ENCODE measurements at regions not wholly inside any gene's neighbourhood (a gene's known extent, or its start where the extent isn't known, plus 50 kb on each side); places are given as distances from the start of the nearest gene placed in this dataset.

DNA sequence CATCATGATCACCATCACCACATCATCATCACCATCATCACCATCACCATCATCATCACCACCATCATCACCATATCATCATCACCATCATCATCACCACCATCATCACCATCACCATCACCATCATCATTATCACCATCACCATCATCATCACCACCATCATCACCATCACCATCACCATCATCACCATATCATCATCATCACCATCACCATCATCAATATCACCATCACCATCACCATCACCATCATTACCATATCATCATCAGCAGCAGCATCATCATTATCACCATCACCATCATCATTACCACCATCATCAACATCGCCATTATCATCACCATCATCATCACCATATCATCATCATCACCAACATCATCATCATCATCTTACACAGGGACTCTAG lies 351.1 kb downstream of the MIAT start:
- H3K4me3 ChIP-seq, result no peak overlapping the region
- intact Hi-C loops (cut with DNase I), result no loop called here
- H3K27me3 ChIP-seq, result no peaks in the 10 kb centered on the region
- H3K9me3 ChIP-seq, result no peaks in the 10 kb centered on the region
- no peak for DNase-seq (ENCODE audit: extremely low spot score in 2 of 2)
- TF ChIP-seq POLR2A (IDR thresholded peaks at IDR 0.05), result no peak
- H3K36me3 ChIP-seq, result no peaks in the 10 kb centered on the region
- no peaks in the 10 kb centered on the region for H3K4me1 ChIP-seq
- H3K27ac ChIP-seq, result no peak overlapping the region

DNA sequence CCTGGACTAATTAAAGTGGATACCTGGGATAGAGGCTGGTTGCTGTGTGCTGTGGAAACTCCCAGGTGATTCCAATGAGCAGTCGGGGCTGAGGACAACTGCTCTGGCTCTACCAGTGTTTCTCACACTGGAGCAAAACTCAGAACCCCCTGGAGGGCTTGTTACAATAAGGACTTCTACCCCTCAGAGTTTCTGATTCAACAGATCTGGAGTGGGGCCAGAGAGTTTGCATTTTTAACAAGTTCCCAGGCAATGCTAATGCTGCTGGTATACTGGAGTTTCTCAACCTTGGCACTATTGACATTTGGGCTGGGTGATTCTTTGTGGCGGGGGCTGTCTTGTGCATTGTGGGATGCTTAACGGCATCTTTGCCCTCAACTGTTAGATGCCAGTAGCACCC lies 353.7 kb downstream of the MIAT start:
- Histone ChIP-seq H3K27ac (no peak overlapping the region), H3K4me3 (no peak overlapping the region), H3K9me3 (no peaks in the 10 kb centered on the region), H3K27me3 (no peaks in the 10 kb centered on the region), H3K4me1 (no peaks in the 10 kb centered on the region), H3K36me3 (no peaks in the 10 kb centered on the region)
- no peak for DNase-seq (ENCODE audit: extremely low spot score in 2 of 2)
- TF ChIP-seq POLR2A (IDR thresholded peaks at IDR 0.05) (no peak), POLR2AphosphoS5 (IDR thresholded peaks at IDR 0.05; ENCODE audit: insufficient read depth in 1 of 2, low read depth in 1 of 2) (no peak)
- TF ChIP-seq, protein P1, sequence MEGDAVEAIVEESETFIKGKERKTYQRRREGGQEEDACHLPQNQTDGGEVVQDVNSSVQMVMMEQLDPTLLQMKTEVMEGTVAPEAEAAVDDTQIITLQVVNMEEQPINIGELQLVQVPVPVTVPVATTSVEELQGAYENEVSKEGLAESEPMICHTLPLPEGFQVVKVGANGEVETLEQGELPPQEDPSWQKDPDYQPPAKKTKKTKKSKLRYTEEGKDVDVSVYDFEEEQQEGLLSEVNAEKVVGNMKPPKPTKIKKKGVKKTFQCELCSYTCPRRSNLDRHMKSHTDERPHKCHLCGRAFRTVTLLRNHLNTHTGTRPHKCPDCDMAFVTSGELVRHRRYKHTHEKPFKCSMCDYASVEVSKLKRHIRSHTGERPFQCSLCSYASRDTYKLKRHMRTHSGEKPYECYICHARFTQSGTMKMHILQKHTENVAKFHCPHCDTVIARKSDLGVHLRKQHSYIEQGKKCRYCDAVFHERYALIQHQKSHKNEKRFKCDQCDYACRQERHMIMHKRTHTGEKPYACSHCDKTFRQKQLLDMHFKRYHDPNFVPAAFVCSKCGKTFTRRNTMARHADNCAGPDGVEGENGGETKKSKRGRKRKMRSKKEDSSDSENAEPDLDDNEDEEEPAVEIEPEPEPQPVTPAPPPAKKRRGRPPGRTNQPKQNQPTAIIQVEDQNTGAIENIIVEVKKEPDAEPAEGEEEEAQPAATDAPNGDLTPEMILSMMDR (IDR thresholded peaks at IDR 0.05), result no peak
- intact Hi-C loops (cut with DNase I), result no loop called here

DNA sequence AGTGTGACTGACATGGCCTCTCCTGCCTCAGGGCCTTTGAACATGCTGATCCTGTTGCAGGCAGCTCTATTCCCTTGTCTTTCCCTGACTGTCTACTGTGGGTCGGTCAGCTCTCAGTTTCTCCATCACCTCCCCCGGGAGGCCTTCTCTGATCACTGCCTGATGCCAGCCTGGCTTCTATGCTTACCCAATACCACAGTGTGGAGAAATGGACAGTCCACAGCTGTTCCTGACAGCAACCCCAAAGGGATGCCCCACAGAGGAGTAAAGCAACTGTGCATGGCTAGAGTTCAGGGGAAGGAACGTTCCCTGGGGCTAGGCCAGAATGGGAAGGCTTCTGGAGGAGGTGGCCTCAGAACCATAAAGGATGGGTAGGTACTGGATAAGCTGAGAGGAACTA lies 354.3 kb downstream of the MIAT start:
- no peak overlapping the region for H3K27ac ChIP-seq
- intact Hi-C loops (cut with DNase I), result no loop called here
- H3K27me3 ChIP-seq, result no peaks in the 10 kb centered on the region
- no peaks in the 10 kb centered on the region for H3K36me3 ChIP-seq
- no peaks in the 10 kb centered on the region for H3K4me1 ChIP-seq
- no peak overlapping the region for H3K4me3 ChIP-seq
- no peak for DNase-seq (ENCODE audit: extremely low spot score in 2 of 2)
- H3K9me3 ChIP-seq, result no peaks in the 10 kb centered on the region
- TF ChIP-seq POLR2A (IDR thresholded peaks at IDR 0.05) (no peak), POLR2AphosphoS5 (IDR thresholded peaks at IDR 0.05; ENCODE audit: insufficient read depth in 1 of 2, low read depth in 1 of 2) (no peak)
- TF ChIP-seq, protein P1 (IDR thresholded peaks at IDR 0.05), result no peak

DNA sequence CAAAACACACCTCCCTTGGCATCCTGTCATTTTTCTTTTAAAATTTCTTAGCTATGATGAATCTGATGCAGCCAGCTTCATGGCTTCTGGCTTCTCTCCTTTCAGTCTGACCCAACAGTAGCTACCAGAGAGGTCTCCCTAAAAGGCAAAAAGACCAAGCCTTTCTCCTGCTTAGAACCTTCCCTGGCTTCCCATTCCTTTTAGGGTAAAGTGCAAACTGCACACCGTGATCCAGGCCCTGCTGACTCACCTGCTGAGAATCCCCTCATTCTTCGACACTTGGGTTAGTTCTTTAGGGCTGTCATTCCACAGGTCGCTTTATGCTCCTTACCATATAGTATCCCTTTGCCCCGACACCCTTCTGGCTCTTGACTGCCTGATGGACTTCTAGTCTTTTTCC lies 362.4 kb downstream of the MIAT start:
- DNase-seq (ENCODE audit: extremely low spot score in 2 of 2), result no peak
- Histone ChIP-seq H3K4me1 (no peaks in the 10 kb centered on the region), H3K27ac (no peak overlapping the region), H3K27me3 (no peaks in the 10 kb centered on the region), H3K36me3 (no peaks in the 10 kb centered on the region), H3K9me3 (no peaks in the 10 kb centered on the region), H3K4me3 (no peak overlapping the region)
- TF ChIP-seq, protein P1 (IDR thresholded peaks at IDR 0.05), result no peak
- TF ChIP-seq POLR2A (IDR thresholded peaks at IDR 0.05), result no peak
- intact Hi-C loops (cut with DNase I), result no loop called here

DNA sequence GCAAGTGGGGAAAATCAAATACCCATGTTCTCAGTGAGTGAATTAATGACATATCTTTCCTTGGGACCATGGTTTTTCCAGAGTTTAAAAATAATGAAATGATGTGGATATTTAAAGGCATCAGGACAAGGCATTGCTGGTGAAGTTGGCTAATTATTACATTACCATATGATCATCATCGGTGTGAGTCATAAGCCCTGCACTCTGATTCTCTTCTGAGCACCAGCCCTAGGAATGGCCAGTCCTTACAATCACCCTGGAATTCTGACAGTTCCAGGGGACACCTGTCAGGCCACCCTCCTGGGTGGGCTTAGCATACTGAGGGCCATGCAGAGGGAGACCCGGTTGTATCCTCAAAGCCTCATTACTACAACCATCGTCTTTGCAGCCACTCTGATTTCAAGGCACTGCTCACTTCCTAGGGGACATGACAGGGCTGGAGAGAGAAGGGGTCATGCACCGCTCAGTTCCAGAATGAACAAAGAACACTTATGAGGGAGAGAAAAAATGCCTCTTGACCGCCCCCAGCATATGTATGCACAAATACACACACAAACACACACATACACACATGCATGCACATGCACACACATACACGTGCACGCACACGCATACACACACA lies 365.0 kb downstream of the MIAT start:
- intact Hi-C loops (cut with DNase I), result no loop called here
- Histone ChIP-seq H3K27me3 (no peaks in the 10 kb centered on the region), H3K4me3 (no peak overlapping the region), H3K36me3 (no peaks in the 10 kb centered on the region), H3K4me1 (no peaks in the 10 kb centered on the region), H3K9me3 (no peaks in the 10 kb centered on the region), H3K27ac (no peak overlapping the region)
- no peak for DNase-seq (ENCODE audit: extremely low spot score in 2 of 2)
- TF ChIP-seq POLR2AphosphoS5 (IDR thresholded peaks at IDR 0.05; ENCODE audit: insufficient read depth in 1 of 2, low read depth in 1 of 2), result no peak
- no peak for TF ChIP-seq POLR2A (IDR thresholded peaks at IDR 0.05)
- TF ChIP-seq, protein P1 (IDR thresholded peaks at IDR 0.05), result no peak

Measured in vagina (tissue), 2 donors.